Activated gamma-delta T cell treated with Interleukin-2 at 50 U/mL for 16 hours (primary cell): ENCODE measurements at regions not wholly inside any gene's neighbourhood (a gene's known extent, or its start where the extent isn't known, plus 50 kb on each side); places are given as distances from the start of the nearest gene placed in this dataset.
"Not testable (repeated sequence)": the region's sequence is repeated elsewhere in the genome, so short reads cannot be mapped to it uniquely, and the experiment has no call there.

Experiments used
- DNase-seq: peaks from one replicate; pipeline ENCODE4 v3.0.0-alpha.2; 2020

DNA sequence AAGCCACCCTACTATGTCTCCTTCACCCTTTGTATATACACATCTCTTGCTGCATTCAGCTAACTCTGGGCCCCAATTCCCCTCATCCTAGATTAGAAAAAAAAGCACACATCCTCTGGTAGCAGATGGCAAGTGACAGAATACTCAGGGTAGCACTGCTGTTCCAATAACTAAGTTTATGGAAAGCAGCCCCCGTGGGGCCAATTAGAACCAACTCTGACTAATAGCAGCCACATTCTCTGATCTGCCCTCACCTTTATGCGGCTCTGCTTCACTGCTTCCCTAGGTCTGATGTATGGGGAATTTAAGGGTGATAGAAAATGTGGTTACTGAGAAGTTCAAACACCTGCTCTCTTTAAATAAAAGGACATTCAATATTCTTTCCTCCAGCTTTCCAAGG lies 74.9 kb upstream of the SETMAR start:
- DNase-seq, result no peak

DNA sequence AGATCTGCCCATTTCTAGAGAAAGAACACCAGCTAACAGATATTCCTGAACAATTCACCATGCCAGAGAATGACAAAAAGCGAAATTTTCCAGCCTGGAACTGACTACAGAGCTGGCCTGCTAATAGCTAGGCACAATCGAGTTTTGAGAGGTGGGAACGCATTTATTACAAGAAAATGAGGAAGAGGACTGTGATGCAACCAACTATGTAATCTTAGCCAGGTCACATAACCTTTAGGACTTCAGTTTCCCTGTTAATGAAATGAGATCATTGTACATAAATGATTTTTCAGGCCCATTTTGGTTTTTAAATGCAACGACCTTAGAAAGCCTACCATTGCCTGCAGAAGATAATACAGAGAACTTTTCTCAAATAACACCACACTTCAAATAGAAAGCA lies 72.1 kb upstream of the SETMAR start:
- DNase-seq, result no peak

DNA sequence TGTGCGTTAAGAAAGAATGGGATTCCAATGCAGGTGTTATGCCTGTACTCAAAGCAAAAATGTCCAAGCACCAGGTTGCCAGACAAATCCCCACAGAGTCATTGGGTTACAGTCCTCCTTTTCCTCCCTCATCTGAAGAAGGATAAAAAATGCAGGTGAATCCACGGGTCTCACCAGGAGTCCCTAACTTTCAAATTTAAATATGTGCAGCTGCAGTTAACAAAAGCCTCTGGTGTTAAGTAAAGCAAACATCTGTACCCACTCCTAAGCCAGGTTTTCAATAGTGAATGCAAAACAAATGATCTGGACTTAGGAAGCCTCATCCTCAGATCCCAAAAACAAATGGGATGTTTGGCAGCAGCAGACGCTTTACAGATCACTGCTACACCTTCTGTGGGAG lies 70.4 kb upstream of the SETMAR start:
- DNase-seq, result no peak

DNA sequence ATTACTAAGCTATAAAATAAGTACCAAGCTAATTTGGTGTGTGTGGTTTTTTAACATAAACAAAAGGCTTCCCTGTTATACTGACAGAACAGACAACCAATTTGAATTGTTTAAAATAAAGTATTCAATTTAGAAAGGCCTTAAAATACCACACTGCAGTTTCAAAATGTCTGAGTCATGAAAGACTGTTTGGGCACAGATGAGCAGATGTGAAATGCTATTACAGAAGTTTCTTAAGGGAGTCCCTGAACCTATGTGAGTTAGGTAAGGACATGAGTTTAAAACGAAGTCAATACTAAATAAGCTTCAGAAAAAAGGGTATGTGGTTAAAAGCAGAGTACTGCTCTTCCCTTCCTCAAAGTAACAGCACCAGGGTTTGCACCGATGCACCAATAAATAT lies 69.7 kb upstream of the SETMAR start:
- DNase-seq, result no peak

DNA sequence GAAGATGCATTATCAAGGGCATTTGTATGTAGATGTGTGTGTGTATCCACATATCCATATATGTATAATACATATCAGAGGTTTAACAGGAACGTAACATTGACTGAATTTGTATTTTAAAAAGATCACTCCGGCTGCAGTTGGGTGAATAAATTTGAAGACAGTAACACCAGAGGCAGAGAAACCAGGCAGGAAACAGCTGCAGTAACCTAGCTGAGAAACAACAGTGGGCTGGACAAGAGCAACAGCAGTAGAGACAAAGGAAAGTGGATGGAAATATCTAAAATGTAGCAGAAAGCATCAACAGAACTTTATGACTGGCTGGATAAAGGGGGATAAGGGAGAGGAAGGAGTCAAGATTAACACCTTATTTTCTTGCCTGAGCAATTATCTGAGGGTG lies 68.3 kb upstream of the SETMAR start:
- no peak for DNase-seq

DNA sequence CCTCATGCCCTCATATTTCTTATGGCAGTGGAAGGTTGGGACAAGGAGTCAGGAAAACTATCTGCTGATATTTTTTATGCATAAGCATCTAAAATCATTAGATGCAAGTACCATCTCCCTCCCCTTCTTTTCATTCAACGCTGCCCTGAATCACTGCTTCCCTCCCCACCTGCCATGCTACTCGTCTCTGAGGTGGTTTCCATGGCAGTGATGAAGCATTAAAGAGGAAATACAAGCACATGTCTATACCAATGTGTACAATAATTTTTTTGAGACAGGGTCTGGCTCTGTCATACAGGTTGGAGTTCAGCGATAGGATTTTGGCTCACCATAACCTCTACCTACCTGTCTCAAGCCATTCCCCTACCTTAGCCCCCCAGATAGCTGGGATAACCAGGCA lies 67.5 kb upstream of the SETMAR start:
- DNase-seq, result no peak

DNA sequence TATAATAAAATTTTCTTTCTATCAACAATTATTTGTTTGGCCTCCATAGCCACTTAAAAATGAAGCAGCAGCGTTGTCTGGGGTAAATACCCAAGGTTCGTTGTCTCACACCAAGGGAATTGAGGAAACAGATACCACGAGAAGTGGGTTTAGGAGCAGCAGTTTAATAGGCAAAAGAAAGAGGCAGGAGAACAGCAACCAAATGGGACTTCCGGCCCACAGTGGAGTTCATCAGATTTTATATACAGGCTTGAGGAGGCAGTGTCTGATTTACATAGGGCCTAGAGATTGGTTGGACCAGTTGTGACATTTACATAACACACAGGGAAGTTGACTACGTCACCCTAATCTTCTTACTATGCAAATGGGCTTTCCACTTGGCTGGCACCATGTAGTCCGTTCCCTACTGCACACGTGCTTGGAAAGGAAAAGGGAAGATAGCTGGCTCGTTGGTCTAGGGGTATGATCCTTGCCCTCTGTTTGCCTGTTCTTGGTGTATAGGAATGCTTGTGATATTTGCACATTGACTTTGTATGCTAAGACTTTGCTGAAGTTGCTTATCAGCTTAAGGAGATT lies 61.5 kb upstream of the SETMAR start:
- no peak for DNase-seq

DNA sequence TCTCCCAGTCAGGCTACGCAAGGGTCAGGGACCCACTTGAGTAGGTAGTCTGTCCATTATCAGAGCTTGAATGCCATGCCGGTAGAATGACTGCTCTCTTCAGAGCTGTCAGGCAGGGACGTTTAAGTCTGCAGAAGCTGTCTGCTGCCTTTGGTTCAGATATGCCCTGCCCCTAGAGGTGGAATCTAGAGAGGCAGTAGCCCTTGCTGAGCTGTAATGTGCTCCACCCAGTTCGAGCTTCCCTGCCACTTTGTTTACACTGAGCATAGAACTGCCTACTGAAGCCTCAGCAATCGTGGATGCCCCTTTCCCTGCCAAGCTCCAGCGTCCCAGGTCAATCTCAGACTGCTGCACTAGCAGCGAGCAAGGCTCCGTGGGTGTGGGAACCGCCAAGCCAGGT lies 57.5 kb upstream of the SETMAR start:
- DNase-seq, result no peak

DNA sequence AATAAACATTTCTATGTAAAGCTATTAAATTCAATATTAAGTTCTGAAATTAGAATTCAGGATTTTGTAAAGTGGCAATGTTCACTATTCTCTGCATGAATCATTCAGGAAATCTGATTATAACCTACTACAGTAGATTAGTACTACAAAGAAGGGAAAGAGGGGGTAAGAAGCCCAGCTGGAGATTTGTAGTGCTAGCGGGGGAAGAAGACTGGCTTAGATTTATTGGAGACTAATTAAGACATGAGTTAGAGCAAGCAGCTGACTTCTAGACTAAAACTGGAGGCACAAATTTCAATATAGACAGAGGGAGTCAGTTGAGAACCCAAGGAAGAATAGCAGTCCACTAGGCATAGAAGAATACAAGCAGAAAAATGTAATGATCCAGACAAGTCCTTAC lies 55.8 kb upstream of the SETMAR start:
- no peak for DNase-seq

DNA sequence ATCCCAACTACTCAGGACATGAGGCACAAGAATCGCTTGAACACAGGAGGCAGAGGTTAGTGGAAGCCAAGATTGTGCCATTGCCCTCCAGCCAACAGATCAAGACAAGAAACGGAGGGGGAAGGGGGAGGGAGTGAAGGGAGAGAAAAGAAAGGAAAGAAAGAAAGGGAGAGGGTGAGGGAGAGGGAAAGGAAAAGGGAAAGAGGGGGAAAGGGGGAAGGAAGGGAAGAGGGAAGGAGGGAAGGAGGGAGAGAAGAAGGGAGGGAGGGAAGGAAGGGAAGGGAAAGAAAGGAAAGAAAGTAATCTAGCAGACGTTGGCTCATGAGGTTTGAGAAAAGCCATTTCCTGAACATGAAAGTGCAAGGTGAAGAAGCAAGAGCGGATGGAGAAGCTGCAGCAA lies 53.1 kb upstream of the SETMAR start:
- DNase-seq, result no peak

DNA sequence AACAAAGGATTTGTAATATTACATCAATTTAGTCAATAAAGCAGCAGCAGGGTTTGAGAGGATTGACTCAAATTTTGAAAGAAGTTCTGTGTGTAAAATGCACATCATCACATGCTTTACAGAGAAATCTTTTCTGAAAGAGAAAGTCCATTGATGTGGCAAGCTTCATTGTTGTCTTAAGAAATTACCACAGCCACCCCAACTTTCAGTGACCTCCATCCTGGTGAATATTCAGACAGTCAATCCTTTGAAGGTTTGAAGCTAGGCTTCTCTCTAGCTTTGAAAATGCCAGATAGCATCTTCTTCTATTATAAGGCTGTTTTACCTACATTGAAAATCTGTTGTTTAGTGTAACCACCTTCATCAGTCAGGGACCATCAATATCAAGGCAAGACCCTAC lies 51.8 kb upstream of the SETMAR start:
- no peak for DNase-seq

DNA sequence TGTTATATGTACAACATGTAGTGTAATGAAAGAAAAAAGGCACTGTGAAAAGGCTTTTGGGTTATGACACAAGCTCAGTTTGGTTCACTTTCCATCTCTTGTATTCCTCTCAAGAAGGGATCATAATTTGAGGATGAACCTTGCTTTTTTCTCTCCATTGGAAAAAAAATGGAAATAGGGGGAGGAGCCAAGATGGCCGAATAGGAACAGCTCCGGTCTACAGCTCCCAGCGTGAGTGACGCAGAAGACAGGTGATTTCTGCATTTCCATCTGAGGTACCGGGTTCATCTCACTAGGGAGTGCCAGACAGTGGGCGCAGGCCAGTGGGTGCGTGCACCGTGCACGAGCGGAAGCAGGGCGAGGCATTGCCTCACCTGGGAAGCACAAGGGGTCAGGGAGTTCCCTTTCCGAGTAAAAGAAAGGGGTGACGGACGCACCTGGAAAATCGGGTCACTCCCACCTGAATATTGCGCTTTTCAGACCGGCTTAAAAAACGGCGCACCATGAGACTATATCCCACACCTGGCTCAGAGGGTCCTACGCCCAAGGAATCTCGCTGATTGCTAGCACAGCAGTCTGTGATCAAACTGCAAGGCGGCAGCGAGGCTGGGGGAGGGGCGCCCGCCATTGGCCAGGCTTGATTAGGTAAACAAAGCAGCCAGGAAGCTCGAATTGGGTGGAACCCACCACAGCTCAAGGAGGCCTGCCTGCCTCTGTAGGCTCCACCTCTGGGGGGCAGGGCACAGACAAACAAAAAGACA lies 49.9 kb upstream of the SETMAR start:
- DNase-seq, result not testable (repeated sequence)
